ENCODE measurements at regions not wholly inside any gene's neighbourhood (a gene's known extent, or its start where the extent isn't known, plus 50 kb on each side); places are given as distances from the start of the nearest gene placed in this dataset.

- TF ChIP-seq ZFX (IDR thresholded peaks at IDR 0.05; ENCODE audit: borderline replicate concordance) (no peak), CTCF (IDR thresholded peaks at IDR 0.05) (no peak)
- no peak overlapping the region for H3K27ac ChIP-seq
These were observed 978.3 kb downstream of the BRD1 start for GRCh38 chr22:48849219-48849912.

GRCh38 chr22:48846200-48846599 is 981.5 kb downstream of the BRD1 start:
- TF ChIP-seq CTCF (IDR thresholded peaks at IDR 0.05) (no peak), ZFX (IDR thresholded peaks at IDR 0.05; ENCODE audit: borderline replicate concordance) (no peak)
- no peak overlapping the region for H3K27ac ChIP-seq

GRCh38 chr22:48845356-48845936 is 982.2 kb downstream of the BRD1 start:
- no peak for TF ChIP-seq CTCF (IDR thresholded peaks at IDR 0.05)
- no peak for TF ChIP-seq ZFX (IDR thresholded peaks at IDR 0.05; ENCODE audit: borderline replicate concordance)
- H3K27ac ChIP-seq = no peak overlapping the region

GRCh38 chr22:48844056-48844675 is 983.5 kb downstream of the BRD1 start:
- no peak for TF ChIP-seq CTCF (IDR thresholded peaks at IDR 0.05)
- no peak for TF ChIP-seq ZFX (IDR thresholded peaks at IDR 0.05; ENCODE audit: borderline replicate concordance)
- H3K27ac ChIP-seq = no peak overlapping the region

GRCh38 chr22:48843640-48844039 is 984.0 kb downstream of the BRD1 start:
- TF ChIP-seq CTCF (IDR thresholded peaks at IDR 0.05) (no peak), ZFX (IDR thresholded peaks at IDR 0.05; ENCODE audit: borderline replicate concordance) (no peak)
- no peak overlapping the region for H3K27ac ChIP-seq

GRCh38 chr22:48842976-48843375 is 984.7 kb downstream of the BRD1 start:
- no peak overlapping the region for H3K27ac ChIP-seq
- no peak for TF ChIP-seq CTCF (IDR thresholded peaks at IDR 0.05)
- no peak for TF ChIP-seq ZFX (IDR thresholded peaks at IDR 0.05; ENCODE audit: borderline replicate concordance)

- H3K27ac ChIP-seq = no peak overlapping the region
- TF ChIP-seq ZFX (IDR thresholded peaks at IDR 0.05; ENCODE audit: borderline replicate concordance) (no peak), CTCF (IDR thresholded peaks at IDR 0.05) (no peak)
These were observed 985.1 kb downstream of the BRD1 start for GRCh38 chr22:48842583-48842945.
